ENCODE measurements at regions not wholly inside any gene's neighbourhood (a gene's known extent, or its start where the extent isn't known, plus 50 kb on each side); places are given as distances from the start of the nearest gene placed in this dataset.

GRCh38 chr4:54542119-54542438, 115.7 kb upstream of the KIT start:
- DNase-seq (ENCODE audit: insufficient read length, low spot score) (no peak), FAIRE-seq (no peak)

GRCh38 chr4:54542540-54543041, 115.2 kb upstream of the KIT start:
- DNase-seq (ENCODE audit: insufficient read length, low spot score) (no peak), FAIRE-seq (no peak)

GRCh38 chr4:54543088-54543795, 114.5 kb upstream of the KIT start:
- DNase-seq (ENCODE audit: insufficient read length, low spot score) (no peak), FAIRE-seq (no peak)

- DNase-seq (ENCODE audit: insufficient read length, low spot score) (no peak), FAIRE-seq (no peak)
These were observed 111.9 kb upstream of the KIT start for GRCh38 chr4:54545663-54546424.

DNA sequence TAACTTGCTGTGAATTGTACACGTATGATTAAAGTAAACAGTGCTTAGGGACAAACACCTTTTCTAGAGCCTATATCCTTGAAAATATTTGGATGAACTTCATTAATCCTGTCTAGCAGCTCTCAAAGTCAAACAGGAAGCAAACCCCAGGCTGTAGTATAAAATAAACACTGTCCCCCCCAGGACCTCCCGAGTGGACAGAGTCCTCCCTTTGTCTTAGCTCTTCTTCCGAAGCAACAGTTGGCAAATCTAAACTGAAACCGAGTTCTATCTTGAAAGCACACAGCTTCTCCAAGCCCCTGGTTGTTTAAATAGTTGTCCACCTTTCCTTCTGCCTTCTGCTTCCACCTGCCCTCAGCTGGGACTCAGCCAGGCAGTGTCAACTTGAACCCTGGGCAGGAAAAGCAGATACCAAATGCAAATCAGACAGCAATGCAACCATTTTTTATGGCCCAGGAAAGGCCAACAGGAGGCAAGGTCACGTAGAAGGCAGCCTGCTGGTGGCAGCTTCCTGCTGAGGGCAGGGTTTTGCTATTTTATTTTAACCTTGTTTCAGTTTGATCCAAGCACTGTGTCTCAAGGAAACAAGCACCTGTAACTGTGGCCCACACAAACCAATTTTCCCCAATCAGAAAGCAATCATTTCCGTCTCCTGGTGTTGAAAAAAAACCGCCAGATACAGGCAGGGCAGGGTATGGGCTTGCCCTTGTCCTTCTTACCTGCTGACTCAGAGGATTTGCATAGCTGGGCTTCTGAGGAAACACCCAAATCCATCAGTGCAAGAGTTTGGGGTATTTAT, 110.3 kb upstream of the KIT start:
- DNase-seq (ENCODE audit: insufficient read length, low spot score) (peak; percentile 4), FAIRE-seq (no peak)

- FAIRE-seq (no peak), DNase-seq (ENCODE audit: insufficient read length, low spot score) (no peak)
These were observed 109.6 kb upstream of the KIT start for GRCh38 chr4:54548098-54548620.

DNA sequence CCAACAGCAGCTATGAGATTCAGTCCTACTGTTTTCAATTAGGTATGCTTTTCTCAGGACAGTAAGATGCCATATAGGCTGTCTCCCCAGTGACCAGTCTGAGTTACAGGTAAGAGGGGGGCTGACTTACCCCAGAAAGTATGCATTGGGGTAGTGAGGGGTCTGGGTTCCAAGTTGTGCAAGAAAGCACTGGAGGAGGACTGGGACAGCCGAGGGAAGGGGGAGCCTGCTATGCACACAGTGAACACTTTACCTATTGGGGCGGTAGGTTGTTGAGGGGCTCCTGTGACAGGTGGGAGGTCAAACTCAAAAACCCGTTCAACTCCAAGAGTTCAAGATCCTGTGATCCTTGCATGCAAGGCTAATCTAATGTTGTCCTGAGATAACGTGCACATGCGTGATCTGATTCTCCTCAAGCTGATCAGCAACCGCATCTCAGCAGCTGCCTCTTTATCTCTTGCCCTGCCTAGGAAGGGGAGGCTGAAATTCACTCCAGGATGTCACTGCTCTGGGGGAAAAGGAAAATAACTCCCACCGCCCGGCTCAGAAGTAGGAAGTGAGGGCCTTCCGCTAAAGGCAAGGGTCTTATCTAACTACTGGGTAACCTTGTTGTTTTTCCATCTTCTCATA, 108.8 kb upstream of the KIT start:
- no peak for FAIRE-seq

DNA sequence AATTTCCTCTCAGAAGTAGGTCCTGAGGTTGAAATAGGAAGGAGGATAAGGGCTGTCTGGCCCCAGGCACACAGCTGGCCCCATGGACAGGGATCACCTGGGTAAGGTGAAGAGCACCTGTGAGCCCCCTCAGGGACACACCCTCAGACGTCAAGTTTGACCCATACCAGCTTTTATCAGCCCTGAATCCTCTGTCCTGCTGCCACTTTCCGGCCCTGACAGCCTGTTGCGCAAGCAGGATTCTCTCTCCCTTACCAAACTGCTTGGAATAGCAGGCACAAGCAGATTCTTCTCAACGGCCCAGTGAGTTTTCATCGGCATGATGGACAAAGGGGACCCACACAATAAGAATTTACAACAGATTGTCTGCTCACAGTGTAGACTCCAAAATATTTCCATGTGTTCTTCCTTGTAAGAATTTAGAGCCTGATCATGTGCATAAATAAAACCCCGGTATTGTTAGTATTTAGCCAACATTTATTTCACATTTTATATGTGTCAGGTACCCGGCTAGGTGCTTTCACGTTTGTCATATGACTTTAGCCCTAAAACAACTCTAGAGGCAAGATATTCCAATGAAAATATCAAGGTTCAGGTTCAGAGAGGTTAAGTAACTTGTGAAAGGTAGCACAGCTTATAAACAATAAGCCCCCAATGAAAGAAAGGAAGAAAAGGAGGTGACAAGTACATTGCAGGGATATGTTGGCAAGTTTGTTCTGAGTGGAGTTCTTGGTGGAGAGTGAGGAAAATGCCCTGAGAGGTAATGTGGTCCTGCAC, 107.2 kb upstream of the KIT start:
- DNase-seq (ENCODE audit: insufficient read length, low spot score): no peak
- no peak for FAIRE-seq

More for the DNA sequence above, 108.8 kb upstream of the KIT start:
- no peak for DNase-seq (ENCODE audit: insufficient read length, low spot score)

GRCh38 chr4:54553001-54553400, 104.8 kb upstream of the KIT start:
- FAIRE-seq (no peak), DNase-seq (ENCODE audit: insufficient read length, low spot score) (no peak)

DNA sequence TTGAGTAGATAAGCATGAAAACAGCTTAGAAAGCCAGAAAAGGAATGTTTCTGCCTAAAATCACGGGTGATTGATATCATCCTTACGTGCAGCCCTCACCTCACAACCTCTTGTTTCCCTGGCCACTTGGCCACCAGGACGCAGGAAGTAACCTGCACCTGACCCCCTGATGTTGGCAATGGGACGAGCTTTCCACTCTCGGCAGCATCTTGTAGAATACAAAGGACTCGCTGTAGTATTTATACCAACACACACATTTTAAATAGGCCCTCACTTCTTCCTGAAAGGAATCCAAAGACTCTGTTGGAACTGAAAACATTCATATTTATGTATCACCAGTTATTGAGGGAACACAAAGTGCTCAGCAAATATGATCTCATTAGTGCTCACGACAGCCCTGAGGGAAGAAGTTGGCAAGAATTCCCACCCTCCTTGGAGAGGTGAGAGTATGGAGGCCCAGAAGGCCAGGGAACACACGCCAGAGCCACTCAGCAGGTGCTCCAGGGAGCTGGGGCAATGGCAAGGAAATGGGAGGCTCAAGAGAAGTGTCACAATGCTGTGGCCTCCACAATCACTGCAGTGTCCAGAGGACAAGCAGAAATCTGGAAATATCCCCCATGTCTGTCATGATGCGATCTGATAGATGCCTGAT, 103.3 kb upstream of the KIT start:
- FAIRE-seq: no peak
- DNase-seq (ENCODE audit: insufficient read length, low spot score): no peak

- DNase-seq (ENCODE audit: insufficient read length, low spot score) (no peak), FAIRE-seq (no peak)
These were observed 101.7 kb upstream of the KIT start for GRCh38 chr4:54556051-54556450.

DNA sequence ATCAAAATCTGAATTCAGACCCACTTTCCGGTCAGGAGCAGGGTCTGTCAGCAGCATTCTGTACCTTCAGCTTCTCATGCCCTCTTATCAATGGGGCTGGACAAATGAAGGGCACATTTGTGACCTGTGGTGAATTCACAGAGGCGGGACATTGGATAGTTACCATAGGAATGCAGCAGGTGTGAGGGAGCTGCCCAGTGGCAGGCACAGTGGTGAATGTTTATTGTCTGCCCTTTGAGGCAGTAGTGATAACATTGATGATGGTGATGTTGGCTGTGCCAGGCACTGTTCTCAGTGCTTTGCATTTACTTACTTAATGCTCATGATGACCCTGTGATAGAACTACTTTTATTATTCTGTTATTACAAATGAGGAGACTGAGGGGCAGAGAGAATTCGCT, 101.2 kb upstream of the KIT start:
- FAIRE-seq: no peak

GRCh38 chr4:54558889-54559677, 98.7 kb upstream of the KIT start:
- FAIRE-seq (no peak), DNase-seq (ENCODE audit: insufficient read length, low spot score) (no peak)

More for the DNA sequence above, 101.2 kb upstream of the KIT start:
- no peak for DNase-seq (ENCODE audit: insufficient read length, low spot score)

DNA sequence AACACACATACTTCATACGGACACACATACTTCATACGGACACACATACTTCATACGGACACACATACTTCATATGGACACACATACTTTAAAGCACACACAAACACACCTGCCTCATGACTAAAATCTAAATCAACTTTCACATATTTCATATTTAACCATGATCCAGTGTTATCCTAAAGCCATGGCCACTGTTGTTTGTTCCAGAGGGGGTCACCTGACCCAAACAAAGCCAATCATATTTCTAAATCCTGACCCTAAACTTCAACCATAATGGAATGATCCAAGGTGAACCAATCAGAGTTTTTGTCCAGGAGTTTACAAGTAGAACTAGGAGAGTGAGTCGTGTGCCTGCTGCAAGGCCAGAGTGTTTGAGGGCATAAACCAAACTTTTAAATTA, 97.2 kb upstream of the KIT start:
- DNase-seq (ENCODE audit: insufficient read length, low spot score): no peak
- no peak for FAIRE-seq

- no peak for FAIRE-seq
- no peak for DNase-seq (ENCODE audit: insufficient read length, low spot score)
These were observed 95.8 kb upstream of the KIT start for GRCh38 chr4:54561940-54562339.

DNA sequence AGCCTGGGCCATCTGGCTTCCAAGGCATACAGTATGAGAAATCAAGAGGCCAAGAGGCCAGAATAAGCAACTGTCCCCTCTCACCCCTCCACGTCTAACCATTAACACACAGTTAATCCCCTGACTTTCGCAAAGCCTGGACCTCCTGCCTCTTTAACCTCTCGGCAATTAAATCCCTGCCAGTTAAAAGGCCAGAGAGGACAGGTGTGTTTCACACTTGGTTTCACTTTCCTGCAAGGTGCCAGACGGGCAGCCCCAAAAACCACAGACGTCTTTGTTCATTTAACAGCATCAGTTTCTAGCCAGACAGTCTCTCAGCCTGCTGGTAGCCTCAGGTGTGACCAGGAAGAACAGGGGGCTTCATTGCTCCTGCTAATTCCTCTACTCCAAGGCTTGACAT, 91.1 kb upstream of the KIT start:
- DNase-seq (ENCODE audit: insufficient read length, low spot score) (peak; percentile 15), FAIRE-seq (peak; percentile 40)

DNA sequence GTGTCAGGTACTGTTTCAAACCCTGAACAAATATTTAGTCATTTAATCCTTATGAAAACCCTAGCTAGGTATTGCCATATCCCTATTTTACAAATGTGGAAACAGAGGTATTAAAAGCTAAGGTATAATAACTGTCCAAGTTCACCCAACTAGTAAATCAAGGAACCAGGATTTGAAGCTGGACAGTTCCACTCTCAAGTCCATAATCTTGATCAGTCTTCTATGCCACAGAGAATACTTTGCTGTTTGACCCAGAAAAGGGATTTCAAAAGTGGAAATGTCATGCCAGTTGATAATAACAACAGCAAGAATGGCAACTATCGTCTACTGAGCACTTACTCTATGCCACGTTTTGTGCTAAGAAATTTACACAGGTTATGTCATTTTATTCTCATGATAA, 90.4 kb upstream of the KIT start:
- no peak for FAIRE-seq

DNA sequence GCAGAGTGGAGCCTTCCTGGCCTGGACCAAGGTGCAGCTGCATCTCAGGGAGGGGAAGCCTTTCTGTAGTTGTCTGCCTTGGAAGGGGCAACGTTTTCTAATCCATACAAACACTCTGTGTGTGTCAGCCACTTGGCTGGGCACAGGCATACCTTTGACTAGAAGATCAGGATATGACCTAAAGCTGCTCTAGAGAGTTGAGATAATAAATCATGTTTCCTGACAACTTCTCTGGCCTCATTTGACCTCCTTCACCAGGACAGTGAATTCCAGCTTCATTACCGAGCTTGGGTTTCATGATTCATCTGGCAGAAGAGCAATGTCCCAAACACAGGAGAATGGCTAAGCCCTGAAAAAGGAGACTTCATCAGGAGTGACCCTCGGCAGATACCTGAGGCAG, 89.6 kb upstream of the KIT start:
- no peak for FAIRE-seq
- no peak for DNase-seq (ENCODE audit: insufficient read length, low spot score)

More for the DNA sequence above, 90.4 kb upstream of the KIT start:
- DNase-seq (ENCODE audit: insufficient read length, low spot score): no peak

DNA sequence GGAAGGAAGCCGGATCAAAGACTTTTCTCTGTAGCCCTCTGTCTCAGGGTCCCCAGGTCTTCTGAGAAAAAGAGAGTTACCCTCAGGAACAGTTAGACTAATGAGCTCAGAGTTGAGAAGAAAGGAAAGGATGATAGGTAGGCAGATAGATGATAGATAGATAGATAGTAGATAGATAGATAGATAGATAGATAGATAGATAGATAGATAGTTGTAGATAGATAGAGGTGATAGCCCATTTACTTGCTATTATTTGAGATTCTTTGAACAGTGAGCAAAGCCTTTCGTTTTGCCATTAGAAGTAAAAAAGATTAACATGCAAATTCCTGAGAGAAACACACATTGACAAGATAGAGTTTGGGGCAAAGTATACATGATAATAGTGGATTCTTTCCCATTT, 86.9 kb upstream of the KIT start:
- DNase-seq (ENCODE audit: insufficient read length, low spot score) (no peak), FAIRE-seq (no peak)
